WTC11 (cell line): ENCODE measurements at regions not wholly inside any gene's neighbourhood (a gene's known extent, or its start where the extent isn't known, plus 50 kb on each side); places are given as distances from the start of the nearest gene placed in this dataset.

Source experiments
- ATAC-seq: fragments of 200-7000 bp; cut with Tn5 transposase; 2 replicates; pipeline ENCODE4 v1.10.0; 2021; ENCODE audit warnings: mild to moderate bottlenecking, moderate library complexity
- CTCF ChIA-PET: fragments of 300-600 bp; sonication (Branson Sonifier 250); formaldehyde crosslinking; loops from one replicate; lab custom pipeline; 2021; ENCODE audit warnings: antibody characterized with exemption; lab: Charles Lee
- POLR2A ChIA-PET: fragments of 350-600 bp; sonication (Branson Sonifier 250); formaldehyde crosslinking; loops from one replicate; lab custom pipeline; 2021; ENCODE audit warnings: antibody characterized with exemption; lab: Charles Lee
- DNase-seq: peaks from one replicate; pipeline ENCODE4 v3.0.0; 2021; ENCODE audit warnings: low spot score
- H3K27ac Mint-ChIP-seq: 2 replicates; pipeline ENCODE4 v1.8.0; 2021; ENCODE audit warnings: mixed read lengths
- H3K27me3 Mint-ChIP-seq: 2 replicates; pipeline ENCODE4 v1.8.0; 2021; ENCODE audit warnings: low read depth, mild to moderate bottlenecking, moderate library complexity, mixed read lengths
- H3K36me3 Mint-ChIP-seq: 2 replicates; pipeline ENCODE4 v1.8.0; 2021; ENCODE audit warnings: mixed read lengths
- H3K4me1 Mint-ChIP-seq: 2 replicates; pipeline ENCODE4 v1.8.0; 2022; ENCODE audit warnings: mixed read lengths
- H3K4me3 Mint-ChIP-seq: 2 replicates; pipeline ENCODE4 v1.8.0; 2021; ENCODE audit warnings: mild to moderate bottlenecking, moderate library complexity, mixed read lengths
- H3K9me3 Mint-ChIP-seq: 2 replicates; pipeline ENCODE4 v1.8.0; 2021; ENCODE audit warnings: mixed read lengths
- AFF4 ChIP-seq: sonication (generic); formaldehyde crosslinking; IDR thresholded peaks from 2 replicates; pipeline ENCODE4 v1.8.1; 2023; ENCODE audit warnings: mild to moderate bottlenecking, missing genetic modification reagents, borderline replicate concordance
- AR ChIP-seq: fragments of 250-450 bp; sonication (Bioruptor Pico); IDR thresholded peaks from 2 replicates; pipeline ENCODE4 v1.9.0; 2021; ENCODE audit warnings: mild to moderate bottlenecking
- CREM ChIP-seq: sonication (generic); formaldehyde crosslinking; IDR thresholded peaks from 2 replicates; pipeline ENCODE4 v1.8.1; 2022; ENCODE audit warnings: mild to moderate bottlenecking, missing genetic modification reagents, moderate library complexity
- FOXJ3 ChIP-seq: sonication (generic); formaldehyde crosslinking; IDR thresholded peaks from 2 replicates; pipeline ENCODE4 v1.9.0; 2021; ENCODE audit warnings: missing genetic modification reagents, mild to moderate bottlenecking, borderline replicate concordance
- FOXP1 ChIP-seq: sonication (generic); formaldehyde crosslinking; IDR thresholded peaks from 2 replicates; pipeline ENCODE4 v1.8.0; 2022; ENCODE audit warnings: missing genetic modification reagents, mild to moderate bottlenecking, moderate library complexity, borderline replicate concordance
- GRHL2 ChIP-seq: fragments of 250-450 bp; sonication (Bioruptor Pico); IDR thresholded peaks from 2 replicates; pipeline ENCODE4 v1.8.0; 2022; ENCODE audit warnings: mild to moderate bottlenecking, moderate library complexity; ENCODE audit not compliant: insufficient replicate concordance, severe bottlenecking
- GTF2I ChIP-seq: fragments of 250-450 bp; sonication (Bioruptor Pico); conservative IDR thresholded peaks from 2 replicates; pipeline ENCODE4 v1.4.0; 2021; ENCODE audit warnings: mild to moderate bottlenecking
- JUN ChIP-seq: sonication (generic); formaldehyde crosslinking; IDR thresholded peaks from 2 replicates; pipeline ENCODE4 v1.8.0; 2023; ENCODE audit warnings: mild to moderate bottlenecking, missing genetic modification reagents
- KAT7 ChIP-seq: sonication (generic); formaldehyde crosslinking; IDR thresholded peaks from 2 replicates; pipeline ENCODE4 v1.8.1; 2023; ENCODE audit warnings: missing genetic modification reagents, mild to moderate bottlenecking, borderline replicate concordance
- MLX ChIP-seq: sonication (generic); formaldehyde crosslinking; IDR thresholded peaks from 2 replicates; pipeline ENCODE4 v1.8.1; 2023; ENCODE audit warnings: mild to moderate bottlenecking, missing genetic modification reagents, moderate library complexity
- NR2C2 ChIP-seq: sonication (generic); formaldehyde crosslinking; IDR thresholded peaks from 2 replicates; pipeline ENCODE4 v1.8.0; 2022; ENCODE audit warnings: mild to moderate bottlenecking, missing genetic modification reagents
- PRRX2 ChIP-seq: fragments of 250-450 bp; sonication (Bioruptor Pico); IDR thresholded peaks from 2 replicates; pipeline ENCODE4 v1.8.0; 2021; ENCODE audit warnings: mild to moderate bottlenecking
- STAT6 ChIP-seq: sonication (generic); formaldehyde crosslinking; conservative IDR thresholded peaks from 2 replicates; pipeline ENCODE4 v1.8.1; 2023; ENCODE audit warnings: mild to moderate bottlenecking, low read depth, missing genetic modification reagents, moderate library complexity
- TCF7 ChIP-seq: sonication (generic); formaldehyde crosslinking; IDR thresholded peaks from 2 replicates; pipeline ENCODE4 v1.8.0; 2022; ENCODE audit warnings: mild to moderate bottlenecking, low read depth, missing genetic modification reagents, moderate library complexity
- ZNF416 ChIP-seq: fragments of 250-450 bp; sonication (Bioruptor Pico); IDR thresholded peaks from 2 replicates; pipeline ENCODE4 v1.9.0; 2021; ENCODE audit warnings: mild to moderate bottlenecking, inconsistent platforms
- TF ChIP-seq, protein P1 (sequence below): sonication (generic); formaldehyde crosslinking; IDR thresholded peaks from 2 replicates; pipeline ENCODE4 v1.8.1; 2023; ENCODE audit warnings: mild to moderate bottlenecking, missing genetic modification reagents
- TF ChIP-seq, protein P2 (sequence below): sonication (generic); formaldehyde crosslinking; IDR thresholded peaks from 2 replicates; pipeline ENCODE4 v1.8.1; 2022; ENCODE audit warnings: mild to moderate bottlenecking, missing genetic modification reagents, moderate library complexity, borderline replicate concordance
- TF ChIP-seq, protein P3 (sequence below): sonication (generic); formaldehyde crosslinking; IDR thresholded peaks from 2 replicates; pipeline ENCODE4 v1.8.0; 2022; ENCODE audit warnings: mild to moderate bottlenecking, missing genetic modification reagents

DNA sequence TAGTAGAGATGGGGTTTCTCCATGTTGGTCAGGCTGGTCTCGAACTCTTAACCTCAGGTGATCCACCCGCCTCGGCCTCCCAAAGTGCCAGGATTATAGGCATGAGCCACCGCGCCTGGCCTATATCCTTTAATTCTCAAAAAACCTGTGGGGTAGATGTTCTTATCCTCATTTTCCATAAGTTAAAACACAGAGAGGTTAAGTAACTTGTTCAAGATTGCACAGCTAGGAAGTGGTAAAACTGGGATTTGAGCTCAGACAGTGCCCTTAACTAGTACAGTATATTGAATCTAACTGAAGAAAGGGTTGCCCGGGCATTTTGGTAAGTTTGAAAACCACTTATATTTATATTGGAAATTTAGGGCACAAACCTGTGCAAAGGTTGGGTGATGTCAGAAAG is 116.0 kb downstream of the GLUD2 start (continued):
- TF ChIP-seq, protein P1, sequence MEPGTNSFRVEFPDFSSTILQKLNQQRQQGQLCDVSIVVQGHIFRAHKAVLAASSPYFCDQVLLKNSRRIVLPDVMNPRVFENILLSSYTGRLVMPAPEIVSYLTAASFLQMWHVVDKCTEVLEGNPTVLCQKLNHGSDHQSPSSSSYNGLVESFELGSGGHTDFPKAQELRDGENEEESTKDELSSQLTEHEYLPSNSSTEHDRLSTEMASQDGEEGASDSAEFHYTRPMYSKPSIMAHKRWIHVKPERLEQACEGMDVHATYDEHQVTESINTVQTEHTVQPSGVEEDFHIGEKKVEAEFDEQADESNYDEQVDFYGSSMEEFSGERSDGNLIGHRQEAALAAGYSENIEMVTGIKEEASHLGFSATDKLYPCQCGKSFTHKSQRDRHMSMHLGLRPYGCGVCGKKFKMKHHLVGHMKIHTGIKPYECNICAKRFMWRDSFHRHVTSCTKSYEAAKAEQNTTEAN (CRISPR knock-in tag), result no peak

- peaks cover 9% of the 10 kb centered on the region for H3K4me1 Mint-ChIP-seq
- no peaks in the 10 kb centered on the region for H3K36me3 Mint-ChIP-seq
- H3K27me3 Mint-ChIP-seq, result no peaks in the 10 kb centered on the region
- ChIA-PET CTCF (no interaction called here), POLR2A (no interaction called here)
- TF ChIP-seq FOXJ3 (CRISPR knock-in tag) (no peak), GRHL2 (CRISPR knock-in tag) (no peak), FOXP1 (CRISPR knock-in tag) (no peak), CREM (CRISPR knock-in tag) (no peak), KAT7 (no peak), AFF4 (CRISPR knock-in tag) (no peak), STAT6 (CRISPR knock-in tag) (no peak), NR2C2 (no peak), AR (CRISPR knock-in tag) (no peak), TCF7 (no peak), GTF2I (no peak), PRRX2 (CRISPR knock-in tag) (no peak), ZNF416 (CRISPR knock-in tag) (no peak), JUN (CRISPR knock-in tag) (no peak), MLX (CRISPR knock-in tag) (no peak)
- TF ChIP-seq, protein P2, sequence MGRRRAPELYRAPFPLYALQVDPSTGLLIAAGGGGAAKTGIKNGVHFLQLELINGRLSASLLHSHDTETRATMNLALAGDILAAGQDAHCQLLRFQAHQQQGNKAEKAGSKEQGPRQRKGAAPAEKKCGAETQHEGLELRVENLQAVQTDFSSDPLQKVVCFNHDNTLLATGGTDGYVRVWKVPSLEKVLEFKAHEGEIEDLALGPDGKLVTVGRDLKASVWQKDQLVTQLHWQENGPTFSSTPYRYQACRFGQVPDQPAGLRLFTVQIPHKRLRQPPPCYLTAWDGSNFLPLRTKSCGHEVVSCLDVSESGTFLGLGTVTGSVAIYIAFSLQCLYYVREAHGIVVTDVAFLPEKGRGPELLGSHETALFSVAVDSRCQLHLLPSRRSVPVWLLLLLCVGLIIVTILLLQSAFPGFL (CRISPR knock-in tag), result no peak
- TF ChIP-seq, protein P3, sequence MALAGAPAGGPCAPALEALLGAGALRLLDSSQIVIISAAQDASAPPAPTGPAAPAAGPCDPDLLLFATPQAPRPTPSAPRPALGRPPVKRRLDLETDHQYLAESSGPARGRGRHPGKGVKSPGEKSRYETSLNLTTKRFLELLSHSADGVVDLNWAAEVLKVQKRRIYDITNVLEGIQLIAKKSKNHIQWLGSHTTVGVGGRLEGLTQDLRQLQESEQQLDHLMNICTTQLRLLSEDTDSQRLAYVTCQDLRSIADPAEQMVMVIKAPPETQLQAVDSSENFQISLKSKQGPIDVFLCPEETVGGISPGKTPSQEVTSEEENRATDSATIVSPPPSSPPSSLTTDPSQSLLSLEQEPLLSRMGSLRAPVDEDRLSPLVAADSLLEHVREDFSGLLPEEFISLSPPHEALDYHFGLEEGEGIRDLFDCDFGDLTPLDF (CRISPR knock-in tag), result no peak
- no peak overlapping the region for H3K27ac Mint-ChIP-seq
- H3K4me3 Mint-ChIP-seq, result no peak overlapping the region
- no peak for DNase-seq
- no peaks in the 10 kb centered on the region for H3K9me3 Mint-ChIP-seq
- no peak for ATAC-seq
Measured at GRCh38 chrX:121165930-121166359, 118.5 kb downstream of the GLUD2 start.
